ENCODE measurements at regions not wholly inside any gene's neighbourhood (a gene's known extent, or its start where the extent isn't known, plus 50 kb on each side); places are given as distances from the start of the nearest gene placed in this dataset.
A peak's percentile ranks its signal among the peaks of the same experiment; 100 is the strongest.

DNA sequence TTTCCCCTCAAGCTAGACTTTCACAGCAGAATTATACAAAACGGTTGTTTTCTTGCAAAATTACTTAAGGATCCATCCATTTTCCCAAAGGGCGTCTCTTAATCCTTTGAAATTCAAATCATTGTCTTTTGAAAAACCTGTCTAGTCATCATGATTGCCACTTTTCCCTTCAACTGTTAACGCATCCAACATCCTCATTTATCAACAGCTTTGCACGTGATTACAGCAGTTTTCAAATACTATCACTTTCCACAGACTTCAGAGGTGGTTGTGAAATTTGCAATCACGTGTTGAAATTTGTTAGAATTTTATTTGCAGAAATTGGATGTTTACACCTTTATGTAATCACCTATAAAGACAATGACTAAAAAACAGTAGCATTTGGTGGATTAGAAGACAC, 304.4 kb upstream of the SLC39A10 start:
- H3K9me2 ChIP-seq (replicated peaks; ENCODE audit: low read depth, low read length): no peaks in the 10 kb centered on the region
- no peaks in the 10 kb centered on the region for H3K27me3 ChIP-seq (ENCODE audit: insufficient read depth, low read length, poor library complexity, severe bottlenecking)
- 0 out of 2 replicates have a peak, but pooled peaks cover 3% of the 10 kb centered on the region for H3K9me3 ChIP-seq (ENCODE audit: insufficient read depth, low read depth, low read length)
- H2AFZ ChIP-seq (ENCODE audit: low read length): peak overlapping the region; percentile 42; the same call in 1 of the 2 replicates
- TF ChIP-seq EZH2phosphoT487 (IDR thresholded peaks at IDR 0.05; ENCODE audit: borderline replicate concordance): no peak
- TF ChIP-seq, protein P1, sequence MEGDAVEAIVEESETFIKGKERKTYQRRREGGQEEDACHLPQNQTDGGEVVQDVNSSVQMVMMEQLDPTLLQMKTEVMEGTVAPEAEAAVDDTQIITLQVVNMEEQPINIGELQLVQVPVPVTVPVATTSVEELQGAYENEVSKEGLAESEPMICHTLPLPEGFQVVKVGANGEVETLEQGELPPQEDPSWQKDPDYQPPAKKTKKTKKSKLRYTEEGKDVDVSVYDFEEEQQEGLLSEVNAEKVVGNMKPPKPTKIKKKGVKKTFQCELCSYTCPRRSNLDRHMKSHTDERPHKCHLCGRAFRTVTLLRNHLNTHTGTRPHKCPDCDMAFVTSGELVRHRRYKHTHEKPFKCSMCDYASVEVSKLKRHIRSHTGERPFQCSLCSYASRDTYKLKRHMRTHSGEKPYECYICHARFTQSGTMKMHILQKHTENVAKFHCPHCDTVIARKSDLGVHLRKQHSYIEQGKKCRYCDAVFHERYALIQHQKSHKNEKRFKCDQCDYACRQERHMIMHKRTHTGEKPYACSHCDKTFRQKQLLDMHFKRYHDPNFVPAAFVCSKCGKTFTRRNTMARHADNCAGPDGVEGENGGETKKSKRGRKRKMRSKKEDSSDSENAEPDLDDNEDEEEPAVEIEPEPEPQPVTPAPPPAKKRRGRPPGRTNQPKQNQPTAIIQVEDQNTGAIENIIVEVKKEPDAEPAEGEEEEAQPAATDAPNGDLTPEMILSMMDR (conservative IDR thresholded peaks at IDR 0.05; ENCODE audit: low read length): no peak
- H3K4me2 ChIP-seq (ENCODE audit: low read depth, low read length, poor library complexity, severe bottlenecking): no peak overlapping the region
- no peaks in the 10 kb centered on the region for H3K79me2 ChIP-seq (ENCODE audit: insufficient read depth, low read length)
- no peaks in the 10 kb centered on the region for H3K4me1 ChIP-seq (ENCODE audit: insufficient read depth, low read length, poor library complexity, severe bottlenecking)
- no peaks in the 10 kb centered on the region for H3K36me3 ChIP-seq (ENCODE audit: insufficient read depth, low read length)
- H3K9ac ChIP-seq (ENCODE audit: low read depth, low read length, poor library complexity, severe bottlenecking): no peak overlapping the region
- no peaks in the 10 kb centered on the region for H3F3A ChIP-seq (ENCODE audit: low read depth)
- no peaks in the 10 kb centered on the region for H4K20me1 ChIP-seq (ENCODE audit: insufficient read depth, low read length, poor library complexity, severe bottlenecking)
- no peak overlapping the region for H3K4me3 ChIP-seq (ENCODE audit: low read length, poor library complexity, severe bottlenecking)

DNA sequence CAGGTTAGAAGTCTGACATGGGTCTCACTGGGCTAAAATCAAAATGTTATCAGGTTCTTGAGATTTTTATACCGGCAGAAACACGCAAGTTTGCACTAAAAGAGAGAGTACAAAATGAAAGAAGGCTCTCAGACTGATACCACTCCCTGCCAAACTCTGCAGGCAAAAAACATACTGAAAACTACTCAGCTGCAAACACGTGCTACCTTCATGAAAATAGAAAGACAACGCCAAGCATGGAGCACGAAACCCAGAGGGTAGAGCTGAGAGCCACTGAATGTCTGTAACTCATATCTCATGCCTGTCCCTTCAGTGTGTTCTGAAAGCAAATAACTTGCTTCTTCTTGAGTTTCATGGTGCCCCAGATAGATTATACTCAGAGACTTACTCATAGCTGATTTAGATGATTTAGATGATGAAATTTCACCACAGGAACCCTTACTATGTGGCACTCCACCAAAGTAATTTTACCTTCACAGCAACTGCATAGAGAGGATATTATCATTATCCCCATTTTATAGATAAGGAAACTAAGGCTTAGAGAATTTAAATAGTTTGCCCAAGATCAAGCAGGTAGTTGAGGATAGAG, 313.0 kb upstream of the SLC39A10 start:
- H3K36me3 ChIP-seq (ENCODE audit: insufficient read depth, low read length): no peaks in the 10 kb centered on the region
- H3K4me3 ChIP-seq (ENCODE audit: low read length, poor library complexity, severe bottlenecking): no peak overlapping the region
- peaks cover 15% of the 10 kb centered on the region for H3K4me1 ChIP-seq (ENCODE audit: insufficient read depth, low read length, poor library complexity, severe bottlenecking)
- H3F3A ChIP-seq (ENCODE audit: low read depth): no peaks in the 10 kb centered on the region
- 0 out of 2 replicates have a peak, but pooled peaks cover 3% of the 10 kb centered on the region for H3K9me3 ChIP-seq (ENCODE audit: insufficient read depth, low read depth, low read length)
- no peaks in the 10 kb centered on the region for H4K20me1 ChIP-seq (ENCODE audit: insufficient read depth, low read length, poor library complexity, severe bottlenecking)
- no peak overlapping the region for H3K9ac ChIP-seq (ENCODE audit: low read depth, low read length, poor library complexity, severe bottlenecking)
- peak overlapping the region; percentile 74 for H2AFZ ChIP-seq (ENCODE audit: low read length)
- H3K27me3 ChIP-seq (ENCODE audit: insufficient read depth, low read length, poor library complexity, severe bottlenecking): no peaks in the 10 kb centered on the region
- no peaks in the 10 kb centered on the region for H3K79me2 ChIP-seq (ENCODE audit: insufficient read depth, low read length)
- no peak overlapping the region for H3K4me2 ChIP-seq (ENCODE audit: low read depth, low read length, poor library complexity, severe bottlenecking)
- no peaks in the 10 kb centered on the region for H3K9me2 ChIP-seq (replicated peaks; ENCODE audit: low read depth, low read length)
- TF ChIP-seq EZH2phosphoT487 (IDR thresholded peaks at IDR 0.05; ENCODE audit: borderline replicate concordance): no peak
- TF ChIP-seq, protein P1 (conservative IDR thresholded peaks at IDR 0.05; ENCODE audit: low read length): no peak

DNA sequence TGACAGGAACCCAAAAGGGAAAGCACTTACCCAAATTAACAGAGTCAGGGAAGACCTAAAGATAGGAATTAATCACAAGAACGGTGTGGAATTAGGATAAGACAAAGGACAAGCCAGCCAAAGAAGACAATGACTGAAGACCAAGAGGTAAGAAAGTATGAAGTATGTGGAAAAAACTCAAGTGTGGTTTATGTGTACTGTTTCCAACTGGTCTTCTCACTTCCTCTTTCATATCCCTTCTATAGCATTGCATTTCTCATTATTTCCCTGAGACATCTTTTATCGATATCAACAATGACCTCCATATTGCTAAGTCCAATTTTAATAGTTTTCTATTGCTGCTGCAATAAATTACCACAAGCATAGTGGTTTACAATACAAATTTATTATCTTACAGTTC, 313.5 kb upstream of the SLC39A10 start:
- Histone ChIP-seq H2AFZ (ENCODE audit: low read length) (peak overlapping the region; percentile 74), H3K4me2 (ENCODE audit: low read depth, low read length, poor library complexity, severe bottlenecking) (no peak overlapping the region)

More for the DNA sequence above, 313.5 kb upstream of the SLC39A10 start:
- Histone ChIP-seq H3K4me3 (ENCODE audit: low read length, poor library complexity, severe bottlenecking) (no peak overlapping the region), H3K9me3 (ENCODE audit: insufficient read depth, low read depth, low read length) (0 out of 2 replicates have a peak, but pooled peaks cover 3% of the 10 kb centered on the region), H3K36me3 (ENCODE audit: insufficient read depth, low read length) (no peaks in the 10 kb centered on the region), H3K9ac (ENCODE audit: low read depth, low read length, poor library complexity, severe bottlenecking) (no peak overlapping the region), H4K20me1 (ENCODE audit: insufficient read depth, low read length, poor library complexity, severe bottlenecking) (no peaks in the 10 kb centered on the region), H3F3A (ENCODE audit: low read depth) (no peaks in the 10 kb centered on the region), H3K27me3 (ENCODE audit: insufficient read depth, low read length, poor library complexity, severe bottlenecking) (no peaks in the 10 kb centered on the region), H3K4me1 (ENCODE audit: insufficient read depth, low read length, poor library complexity, severe bottlenecking) (peaks cover 15% of the 10 kb centered on the region), H3K79me2 (ENCODE audit: insufficient read depth, low read length) (no peaks in the 10 kb centered on the region), H3K9me2 (replicated peaks; ENCODE audit: low read depth, low read length) (no peaks in the 10 kb centered on the region)
- TF ChIP-seq, protein P1 (conservative IDR thresholded peaks at IDR 0.05; ENCODE audit: low read length): no peak
- no peak for TF ChIP-seq EZH2phosphoT487 (IDR thresholded peaks at IDR 0.05; ENCODE audit: borderline replicate concordance)
